ENCODE measurements at regions not wholly inside any gene's neighbourhood (a gene's known extent, or its start where the extent isn't known, plus 50 kb on each side); places are given as distances from the start of the nearest gene placed in this dataset.
"Not testable (repeated sequence)": the region's sequence is repeated elsewhere in the genome, so short reads cannot be mapped to it uniquely, and the experiment has no call there.

GRCh38 chr21:14677013-14677412 is 130.9 kb upstream of the SAMSN1 start:
- no peak for DNase-seq

DNA sequence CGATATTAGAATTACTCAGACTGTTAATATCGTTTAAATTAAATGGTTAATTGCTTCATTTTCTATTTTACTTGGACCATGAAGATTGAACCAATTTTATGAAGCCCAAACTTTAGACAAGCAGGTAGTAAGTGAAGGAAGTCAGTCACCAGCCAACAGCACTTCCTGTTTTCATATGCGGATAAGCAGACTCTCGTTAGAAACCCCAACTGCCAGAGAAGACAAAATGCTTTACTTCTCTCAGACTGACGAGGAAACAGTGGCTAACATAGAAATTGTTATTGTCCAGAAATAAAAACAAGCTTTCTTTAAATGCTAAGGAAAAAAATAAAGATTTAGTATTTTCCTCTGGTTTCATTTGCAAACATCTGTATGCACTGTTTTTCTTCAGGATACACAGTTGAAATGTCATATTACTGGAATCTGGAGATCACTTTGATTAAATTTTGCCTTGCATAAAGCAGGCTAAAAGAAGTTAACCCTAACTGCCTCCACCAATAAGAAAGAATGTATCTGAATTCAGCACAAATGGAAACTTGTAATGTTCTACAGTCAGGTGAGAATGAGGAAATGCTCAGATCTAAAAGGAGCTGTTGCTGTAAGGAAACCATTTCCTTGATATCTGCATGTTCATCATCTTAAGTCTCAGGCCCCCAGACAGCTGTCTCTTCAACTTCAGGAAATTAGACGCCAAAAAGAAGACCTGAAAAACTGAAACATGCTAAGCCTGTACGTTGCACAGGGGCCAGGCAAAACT is 129.8 kb upstream of the SAMSN1 start:
- DNase-seq: no peak

GRCh38 chr21:14673649-14674048 is 127.5 kb upstream of the SAMSN1 start:
- no peak for DNase-seq

DNA sequence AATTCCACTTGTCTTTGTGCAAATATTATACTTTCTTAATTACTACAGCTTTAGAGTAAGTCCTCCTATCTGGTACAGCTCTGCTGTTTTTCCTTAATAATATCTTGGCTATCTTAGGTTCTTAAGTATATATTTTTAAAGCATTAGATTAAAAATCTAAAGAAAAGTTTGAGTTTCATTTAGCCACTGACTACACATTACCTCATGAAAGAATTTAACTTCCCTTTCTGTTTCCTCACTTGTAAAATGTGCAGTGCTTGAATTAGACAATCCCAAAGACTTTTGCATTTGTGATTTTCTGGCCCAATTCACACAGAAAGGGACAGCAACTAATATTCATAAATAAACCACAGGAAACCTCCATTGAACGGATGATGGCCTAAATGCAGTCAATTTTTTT is 126.4 kb upstream of the SAMSN1 start:
- no peak for DNase-seq

- no peak for DNase-seq
Observed at GRCh38 chr21:14670409-14670808, 124.3 kb upstream of the SAMSN1 start.

- DNase-seq: not testable (repeated sequence)
Observed at GRCh38 chr21:14669092-14669491, 123.0 kb upstream of the SAMSN1 start.

- DNase-seq: no peak
Observed at GRCh38 chr21:14657241-14658008, 111.3 kb upstream of the SAMSN1 start.

DNA sequence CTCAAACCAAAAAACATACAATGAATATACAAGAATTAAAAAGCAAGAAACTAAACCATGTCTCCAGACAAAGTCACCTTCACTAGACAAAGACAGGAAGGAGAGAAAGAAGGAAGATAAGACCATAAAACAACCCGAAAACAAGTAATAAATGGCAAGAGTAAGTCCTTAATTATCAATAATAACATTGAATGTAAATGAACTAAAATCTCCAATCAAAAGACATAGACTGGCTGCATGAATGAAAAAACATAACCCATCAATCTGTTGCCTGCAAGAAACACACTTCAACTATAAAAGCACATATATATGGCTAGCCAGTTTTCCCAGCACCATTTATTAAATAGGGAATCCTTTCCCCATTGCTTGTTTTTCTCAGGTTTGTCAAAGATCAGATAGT is 100.8 kb upstream of the SAMSN1 start:
- DNase-seq: no peak

GRCh38 chr21:14645702-14646101 is 99.6 kb upstream of the SAMSN1 start:
- DNase-seq: no peak

DNA sequence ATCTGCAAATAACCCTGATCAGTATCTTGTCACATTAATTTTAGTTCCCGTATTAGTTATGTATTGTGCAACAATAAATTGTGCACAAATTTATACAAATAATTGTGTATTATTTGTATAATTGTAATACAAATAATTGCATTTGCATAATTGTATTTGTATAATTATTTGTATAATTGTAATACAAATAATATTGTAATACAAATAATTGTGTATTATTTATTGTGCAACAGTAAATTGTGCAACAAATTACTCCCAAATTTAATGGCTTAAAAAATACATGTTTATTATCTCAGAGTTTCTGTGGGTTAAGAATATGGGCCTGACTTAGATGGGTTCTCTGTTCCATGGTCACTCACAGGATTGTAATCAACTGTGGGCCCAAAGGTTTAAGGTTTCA is 86.2 kb upstream of the SAMSN1 start:
- no peak for DNase-seq

DNA sequence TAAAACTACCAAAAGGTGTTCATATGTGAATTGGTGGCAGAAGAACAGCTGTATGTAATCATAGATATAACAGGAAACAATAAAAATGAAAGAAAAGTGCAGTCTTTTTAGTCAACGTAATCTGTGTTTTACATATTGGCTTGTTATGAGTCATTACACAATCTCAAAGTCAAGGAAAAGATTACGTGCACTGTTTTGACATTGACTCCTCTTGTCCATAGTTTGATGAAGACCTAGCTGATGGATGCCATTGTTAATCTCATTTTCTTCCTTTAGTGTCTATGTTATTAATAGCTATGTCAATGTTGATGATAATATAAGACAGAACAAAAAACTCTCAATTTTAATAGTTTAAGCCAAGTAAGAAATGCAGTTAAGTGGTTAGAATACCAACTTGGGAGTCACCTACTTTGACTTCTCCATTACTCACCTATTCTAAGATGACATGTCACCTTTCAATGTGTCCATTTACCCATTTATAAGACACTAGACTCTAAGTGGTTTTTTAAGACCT is 84.5 kb upstream of the SAMSN1 start:
- DNase-seq: no peak

DNA sequence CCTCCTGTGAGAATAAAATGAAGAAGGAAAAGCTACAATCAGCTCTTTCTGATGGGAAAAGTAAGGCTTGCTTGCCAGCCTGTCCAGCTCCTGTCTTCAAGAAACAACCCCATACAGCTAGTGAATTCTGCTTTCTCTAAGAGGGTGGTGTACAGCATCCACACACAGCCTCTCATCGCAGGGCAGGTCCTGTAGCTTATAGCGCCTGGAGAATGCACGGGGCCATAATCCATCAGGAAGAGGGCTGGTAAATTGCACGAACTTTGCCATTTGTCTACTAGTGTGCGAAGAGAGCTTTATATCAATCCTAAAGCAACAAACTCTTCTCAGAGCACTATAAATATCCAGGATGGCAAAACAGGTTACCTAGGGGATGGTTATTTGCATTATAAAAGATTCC is 83.3 kb upstream of the SAMSN1 start:
- DNase-seq: no peak

- DNase-seq: not testable (repeated sequence)
Observed at GRCh38 chr21:14623079-14623478, 77.0 kb upstream of the SAMSN1 start.

GRCh38 chr21:14620152-14620551 is 74.0 kb upstream of the SAMSN1 start:
- no peak for DNase-seq

- no peak for DNase-seq
Observed at GRCh38 chr21:14617871-14618270, 71.8 kb upstream of the SAMSN1 start.

- DNase-seq: no peak
Observed at GRCh38 chr21:14617040-14617393, 70.9 kb upstream of the SAMSN1 start.

GRCh38 chr21:14616380-14617039 is 70.4 kb upstream of the SAMSN1 start:
- DNase-seq: no peak

- no peak for DNase-seq
Observed at GRCh38 chr21:14615359-14615974, 69.4 kb upstream of the SAMSN1 start.

- DNase-seq: no peak
Observed at GRCh38 chr21:14614287-14614686, 68.2 kb upstream of the SAMSN1 start.

- no peak for DNase-seq
Observed at GRCh38 chr21:14613486-14614224, 67.5 kb upstream of the SAMSN1 start.

DNA sequence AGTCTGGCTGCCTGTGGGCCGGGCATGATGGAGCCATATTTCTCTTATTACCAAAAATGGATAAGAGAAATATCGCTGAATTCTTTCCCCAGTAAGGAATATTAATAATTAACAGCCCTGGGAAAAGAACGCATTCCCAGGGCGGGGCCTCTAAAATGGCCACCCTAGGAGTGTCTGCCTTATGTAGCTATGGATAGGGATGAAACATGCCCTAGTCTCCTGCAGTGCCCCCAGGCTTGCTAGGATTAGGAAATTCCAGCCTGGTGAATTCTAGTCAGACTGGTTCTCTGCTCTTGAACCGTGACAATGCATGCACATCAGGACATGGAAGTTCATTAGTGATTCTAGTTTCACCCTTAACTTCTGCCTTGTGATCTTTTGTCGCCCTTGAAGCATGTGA is 64.0 kb upstream of the SAMSN1 start:
- not testable (repeated sequence) for DNase-seq

- no peak for DNase-seq
Observed at GRCh38 chr21:14609274-14609673, 63.2 kb upstream of the SAMSN1 start.

- DNase-seq: no peak
Observed at GRCh38 chr21:14607262-14607661, 61.1 kb upstream of the SAMSN1 start.

All from NCI-H2081 (cell line).